GM18526 (cell line): ENCODE measurements at regions not wholly inside any gene's neighbourhood (a gene's known extent, or its start where the extent isn't known, plus 50 kb on each side); places are given as distances from the start of the nearest gene placed in this dataset.

Source experiments
- POLR2A ChIP-seq: IDR thresholded peaks from 3 replicates; pipeline ENCODE4 v1.6.1; 2011; ENCODE audit not compliant: insufficient read length; ENCODE audit errors: extremely low read depth

- TF ChIP-seq POLR2A, result no peak
Measured at GRCh38 chr5:122639864-122640263, 135.0 kb upstream of the SNX2 start.

GRCh38 chr5:122649080-122649479, 125.8 kb upstream of the SNX2 start:
- no peak for TF ChIP-seq POLR2A

- TF ChIP-seq POLR2A, result no peak
Measured at GRCh38 chr5:122653087-122654017, 121.5 kb upstream of the SNX2 start.

- no peak for TF ChIP-seq POLR2A
Measured at GRCh38 chr5:122656160-122656559, 118.7 kb upstream of the SNX2 start.

- TF ChIP-seq POLR2A, result no peak
Measured at GRCh38 chr5:122656577-122656976, 118.3 kb upstream of the SNX2 start.

GRCh38 chr5:122661496-122662180, 113.2 kb upstream of the SNX2 start:
- no peak for TF ChIP-seq POLR2A

GRCh38 chr5:122665051-122665450, 109.8 kb upstream of the SNX2 start:
- no peak for TF ChIP-seq POLR2A

GRCh38 chr5:122668552-122668951, 106.3 kb upstream of the SNX2 start:
- no peak for TF ChIP-seq POLR2A

- TF ChIP-seq POLR2A, result no peak
Measured at GRCh38 chr5:122673343-122673742, 101.5 kb upstream of the SNX2 start.

GRCh38 chr5:122674385-122674784, 100.5 kb upstream of the SNX2 start:
- TF ChIP-seq POLR2A, result no peak

GRCh38 chr5:122680623-122681350, 94.1 kb upstream of the SNX2 start:
- TF ChIP-seq POLR2A, result no peak

- no peak for TF ChIP-seq POLR2A
Measured at GRCh38 chr5:122683631-122684030, 91.2 kb upstream of the SNX2 start.

- TF ChIP-seq POLR2A, result no peak
Measured at GRCh38 chr5:122690266-122690665, 84.6 kb upstream of the SNX2 start.

GRCh38 chr5:122691931-122692330, 82.9 kb upstream of the SNX2 start:
- TF ChIP-seq POLR2A, result no peak

GRCh38 chr5:122693963-122694362, 80.9 kb upstream of the SNX2 start:
- no peak for TF ChIP-seq POLR2A

- no peak for TF ChIP-seq POLR2A
Measured at GRCh38 chr5:122694884-122695283, 80.0 kb upstream of the SNX2 start.
